WTC11 (cell line): ENCODE measurements at regions not wholly inside any gene's neighbourhood (a gene's known extent, or its start where the extent isn't known, plus 50 kb on each side); places are given as distances from the start of the nearest gene placed in this dataset.

Experiments used
- CBFB ChIP-seq: sonication (generic); formaldehyde crosslinking; IDR thresholded peaks from 2 replicates; pipeline ENCODE4 v1.8.1; 2022; ENCODE audit warnings: mild to moderate bottlenecking, low read depth, missing genetic modification reagents
- ESRRA ChIP-seq: sonication (generic); formaldehyde crosslinking; IDR thresholded peaks from 2 replicates; pipeline ENCODE4 v1.8.1; 2022; ENCODE audit warnings: mild to moderate bottlenecking, missing genetic modification reagents, borderline replicate concordance
- FOXP1 ChIP-seq: sonication (generic); formaldehyde crosslinking; IDR thresholded peaks from 2 replicates; pipeline ENCODE4 v1.8.0; 2022; ENCODE audit warnings: missing genetic modification reagents, mild to moderate bottlenecking, moderate library complexity, borderline replicate concordance
- GTF2I ChIP-seq: fragments of 250-450 bp; sonication (Bioruptor Pico); conservative IDR thresholded peaks from 2 replicates; pipeline ENCODE4 v1.4.0; 2021; ENCODE audit warnings: mild to moderate bottlenecking
- NFE2L1 ChIP-seq: sonication (generic); formaldehyde crosslinking; IDR thresholded peaks from 2 replicates; pipeline ENCODE4 v1.8.1; 2023; ENCODE audit warnings: missing genetic modification reagents
- NR1H2 ChIP-seq: sonication (generic); formaldehyde crosslinking; IDR thresholded peaks from 2 replicates; pipeline ENCODE4 v1.9.0; 2021; ENCODE audit warnings: mild to moderate bottlenecking, moderate library complexity, missing genetic modification reagents
- SP1 ChIP-seq: sonication (generic); formaldehyde crosslinking; conservative IDR thresholded peaks from 2 replicates; pipeline ENCODE4 v1.8.1; 2022; ENCODE audit warnings: missing genetic modification reagents
- ZNF671 ChIP-seq: fragments of 250-450 bp; sonication (Bioruptor Pico); IDR thresholded peaks from 2 replicates; pipeline ENCODE4 v1.8.0; 2021; ENCODE audit warnings: mild to moderate bottlenecking
- TF ChIP-seq, protein P1 (sequence below): sonication (generic); formaldehyde crosslinking; IDR thresholded peaks from 2 replicates; pipeline ENCODE4 v1.8.1; 2023; ENCODE audit warnings: mild to moderate bottlenecking, missing genetic modification reagents, moderate library complexity
- TF ChIP-seq, protein P2 (sequence below): sonication (generic); formaldehyde crosslinking; IDR thresholded peaks from 2 replicates; pipeline ENCODE4 v1.8.1; 2023; ENCODE audit warnings: mild to moderate bottlenecking, missing genetic modification reagents, borderline replicate concordance
- TF ChIP-seq, protein P3 (sequence below): fragments of 200-600 bp; IDR thresholded peaks from 2 replicates; pipeline ENCODE4 v1.8.0; 2022; ENCODE audit warnings: antibody characterized with exemption
- TF ChIP-seq, protein P4 (sequence below): sonication (generic); formaldehyde crosslinking; IDR thresholded peaks from 2 replicates; pipeline ENCODE4 v1.8.1; 2022; ENCODE audit warnings: low read depth, mild to moderate bottlenecking, moderate library complexity, missing genetic modification reagents, borderline replicate concordance
- TF ChIP-seq, protein P5 (sequence below): sonication (generic); formaldehyde crosslinking; IDR thresholded peaks from 2 replicates; pipeline ENCODE4 v1.8.0; 2022; ENCODE audit warnings: mild to moderate bottlenecking, missing genetic modification reagents

DNA sequence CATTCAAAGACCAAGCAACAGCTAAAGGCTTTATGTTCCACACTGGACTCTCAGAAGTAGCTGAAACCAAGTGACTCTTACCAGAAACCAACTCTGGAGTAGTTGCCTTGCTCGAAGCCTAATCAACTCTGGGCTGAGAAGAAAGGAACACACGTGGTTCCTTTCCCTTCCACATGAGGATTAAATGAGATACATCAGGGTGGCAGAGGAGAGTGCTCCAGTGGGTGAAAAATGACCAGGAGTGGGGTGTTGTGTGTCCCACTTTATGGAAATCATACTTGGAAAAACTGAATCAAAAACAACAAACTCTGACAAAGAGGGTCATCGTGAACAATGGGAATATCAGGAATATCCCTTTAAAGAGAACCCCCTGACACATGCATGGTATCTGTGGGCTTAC lies 234.2 kb upstream of the ASIC2 start:
- TF ChIP-seq FOXP1 (CRISPR knock-in tag) (no peak), CBFB (CRISPR knock-in tag) (no peak), ZNF671 (CRISPR knock-in tag) (no peak), GTF2I (no peak), ESRRA (no peak), NR1H2 (CRISPR knock-in tag) (no peak), NFE2L1 (CRISPR knock-in tag) (no peak), SP1 (CRISPR knock-in tag) (no peak)
- TF ChIP-seq, protein P1, sequence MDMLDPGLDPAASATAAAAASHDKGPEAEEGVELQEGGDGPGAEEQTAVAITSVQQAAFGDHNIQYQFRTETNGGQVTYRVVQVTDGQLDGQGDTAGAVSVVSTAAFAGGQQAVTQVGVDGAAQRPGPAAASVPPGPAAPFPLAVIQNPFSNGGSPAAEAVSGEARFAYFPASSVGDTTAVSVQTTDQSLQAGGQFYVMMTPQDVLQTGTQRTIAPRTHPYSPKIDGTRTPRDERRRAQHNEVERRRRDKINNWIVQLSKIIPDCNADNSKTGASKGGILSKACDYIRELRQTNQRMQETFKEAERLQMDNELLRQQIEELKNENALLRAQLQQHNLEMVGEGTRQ (CRISPR knock-in tag) = no peak
- TF ChIP-seq, protein P2, sequence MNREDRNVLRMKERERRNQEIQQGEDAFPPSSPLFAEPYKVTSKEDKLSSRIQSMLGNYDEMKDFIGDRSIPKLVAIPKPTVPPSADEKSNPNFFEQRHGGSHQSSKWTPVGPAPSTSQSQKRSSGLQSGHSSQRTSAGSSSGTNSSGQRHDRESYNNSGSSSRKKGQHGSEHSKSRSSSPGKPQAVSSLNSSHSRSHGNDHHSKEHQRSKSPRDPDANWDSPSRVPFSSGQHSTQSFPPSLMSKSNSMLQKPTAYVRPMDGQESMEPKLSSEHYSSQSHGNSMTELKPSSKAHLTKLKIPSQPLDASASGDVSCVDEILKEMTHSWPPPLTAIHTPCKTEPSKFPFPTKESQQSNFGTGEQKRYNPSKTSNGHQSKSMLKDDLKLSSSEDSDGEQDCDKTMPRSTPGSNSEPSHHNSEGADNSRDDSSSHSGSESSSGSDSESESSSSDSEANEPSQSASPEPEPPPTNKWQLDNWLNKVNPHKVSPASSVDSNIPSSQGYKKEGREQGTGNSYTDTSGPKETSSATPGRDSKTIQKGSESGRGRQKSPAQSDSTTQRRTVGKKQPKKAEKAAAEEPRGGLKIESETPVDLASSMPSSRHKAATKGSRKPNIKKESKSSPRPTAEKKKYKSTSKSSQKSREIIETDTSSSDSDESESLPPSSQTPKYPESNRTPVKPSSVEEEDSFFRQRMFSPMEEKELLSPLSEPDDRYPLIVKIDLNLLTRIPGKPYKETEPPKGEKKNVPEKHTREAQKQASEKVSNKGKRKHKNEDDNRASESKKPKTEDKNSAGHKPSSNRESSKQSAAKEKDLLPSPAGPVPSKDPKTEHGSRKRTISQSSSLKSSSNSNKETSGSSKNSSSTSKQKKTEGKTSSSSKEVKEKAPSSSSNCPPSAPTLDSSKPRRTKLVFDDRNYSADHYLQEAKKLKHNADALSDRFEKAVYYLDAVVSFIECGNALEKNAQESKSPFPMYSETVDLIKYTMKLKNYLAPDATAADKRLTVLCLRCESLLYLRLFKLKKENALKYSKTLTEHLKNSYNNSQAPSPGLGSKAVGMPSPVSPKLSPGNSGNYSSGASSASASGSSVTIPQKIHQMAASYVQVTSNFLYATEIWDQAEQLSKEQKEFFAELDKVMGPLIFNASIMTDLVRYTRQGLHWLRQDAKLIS = no peak
- TF ChIP-seq, protein P3, sequence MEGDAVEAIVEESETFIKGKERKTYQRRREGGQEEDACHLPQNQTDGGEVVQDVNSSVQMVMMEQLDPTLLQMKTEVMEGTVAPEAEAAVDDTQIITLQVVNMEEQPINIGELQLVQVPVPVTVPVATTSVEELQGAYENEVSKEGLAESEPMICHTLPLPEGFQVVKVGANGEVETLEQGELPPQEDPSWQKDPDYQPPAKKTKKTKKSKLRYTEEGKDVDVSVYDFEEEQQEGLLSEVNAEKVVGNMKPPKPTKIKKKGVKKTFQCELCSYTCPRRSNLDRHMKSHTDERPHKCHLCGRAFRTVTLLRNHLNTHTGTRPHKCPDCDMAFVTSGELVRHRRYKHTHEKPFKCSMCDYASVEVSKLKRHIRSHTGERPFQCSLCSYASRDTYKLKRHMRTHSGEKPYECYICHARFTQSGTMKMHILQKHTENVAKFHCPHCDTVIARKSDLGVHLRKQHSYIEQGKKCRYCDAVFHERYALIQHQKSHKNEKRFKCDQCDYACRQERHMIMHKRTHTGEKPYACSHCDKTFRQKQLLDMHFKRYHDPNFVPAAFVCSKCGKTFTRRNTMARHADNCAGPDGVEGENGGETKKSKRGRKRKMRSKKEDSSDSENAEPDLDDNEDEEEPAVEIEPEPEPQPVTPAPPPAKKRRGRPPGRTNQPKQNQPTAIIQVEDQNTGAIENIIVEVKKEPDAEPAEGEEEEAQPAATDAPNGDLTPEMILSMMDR = no peak
- TF ChIP-seq, protein P4, sequence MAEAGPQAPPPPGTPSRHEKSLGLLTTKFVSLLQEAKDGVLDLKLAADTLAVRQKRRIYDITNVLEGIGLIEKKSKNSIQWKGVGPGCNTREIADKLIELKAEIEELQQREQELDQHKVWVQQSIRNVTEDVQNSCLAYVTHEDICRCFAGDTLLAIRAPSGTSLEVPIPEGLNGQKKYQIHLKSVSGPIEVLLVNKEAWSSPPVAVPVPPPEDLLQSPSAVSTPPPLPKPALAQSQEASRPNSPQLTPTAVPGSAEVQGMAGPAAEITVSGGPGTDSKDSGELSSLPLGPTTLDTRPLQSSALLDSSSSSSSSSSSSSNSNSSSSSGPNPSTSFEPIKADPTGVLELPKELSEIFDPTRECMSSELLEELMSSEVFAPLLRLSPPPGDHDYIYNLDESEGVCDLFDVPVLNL (CRISPR knock-in tag) = no peak
- TF ChIP-seq, protein P5, sequence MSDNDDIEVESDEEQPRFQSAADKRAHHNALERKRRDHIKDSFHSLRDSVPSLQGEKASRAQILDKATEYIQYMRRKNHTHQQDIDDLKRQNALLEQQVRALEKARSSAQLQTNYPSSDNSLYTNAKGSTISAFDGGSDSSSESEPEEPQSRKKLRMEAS (CRISPR knock-in tag) = no peak
